IMR-90 (cell line): ENCODE measurements at regions not wholly inside any gene's neighbourhood (a gene's known extent, or its start where the extent isn't known, plus 50 kb on each side); places are given as distances from the start of the nearest gene placed in this dataset.

ENCODE experiments used
- ATAC-seq: fragments of 200-7000 bp; cut with Tn5 transposase; 2 replicates; pipeline ENCODE4 v1.9.1; 2020; ENCODE audit warnings: low read depth, mild to moderate bottlenecking, moderate library complexity
- BruUV-seq: library from RNA; stranded (reverse); fragments of 400-500 nt; replicated peaks from 2 replicates; lab custom pipeline; 2021; lab: Mats Ljungman, UMichigan
- CTCF ChIA-PET: fragments of 300-600 bp; formaldehyde crosslinking; extraction: SDS; loops from one replicate; lab custom pipeline; 2021; ENCODE audit warnings: antibody characterized with exemption; lab: Yijun Ruan, JAX
- POLR2A ChIA-PET: fragments of 300-600 bp; sonication (Branson Sonifier 250); formaldehyde crosslinking; loops from one replicate; lab custom pipeline; 2022; ENCODE audit warnings: antibody characterized with exemption; ENCODE audit not compliant: unreplicated experiment; lab: Charles Lee
- DNase-seq: peaks from one replicate; pipeline ENCODE4 v3.0.0; 2013
- H2AFZ ChIP-seq: replicated peaks from 2 replicates; pipeline ENCODE3; 2013; ENCODE audit warnings: low read length, mild to moderate bottlenecking; ENCODE audit not compliant: poor library complexity
- H2AK5ac ChIP-seq: 2 replicates; pipeline ENCODE4 v1.6.1; 2013; ENCODE audit warnings: low read depth, low read length, inconsistent platforms
- H2AK9ac ChIP-seq: replicated peaks from 2 replicates; pipeline ENCODE3; 2013; ENCODE audit warnings: mild to moderate bottlenecking, low read depth, low read length, moderate library complexity; ENCODE audit not compliant: poor library complexity
- H2BK120ac ChIP-seq: 2 replicates; pipeline ENCODE4 v1.6.1; 2013; ENCODE audit warnings: low read depth, low read length, inconsistent platforms
- H2BK15ac ChIP-seq: 3 replicates; pipeline ENCODE4 v1.6.1; 2013; ENCODE audit warnings: low read depth, low read length, inconsistent platforms
- H2BK20ac ChIP-seq: 2 replicates; pipeline ENCODE4 v1.6.1; 2013; ENCODE audit warnings: low read depth, mild to moderate bottlenecking, inconsistent platforms, low read length, moderate library complexity
- H2BK5ac ChIP-seq: 2 replicates; pipeline ENCODE4 v1.6.1; 2013; ENCODE audit warnings: mild to moderate bottlenecking, low read depth, low read length, inconsistent platforms; ENCODE audit not compliant: poor library complexity, severe bottlenecking
- H3K14ac ChIP-seq: replicated peaks from 2 replicates; pipeline ENCODE4 v1.6.1; 2013; ENCODE audit warnings: low read depth, low read length, inconsistent platforms
- H3K18ac ChIP-seq: 2 replicates; pipeline ENCODE4 v1.6.1; 2013; ENCODE audit warnings: low read depth, low read length, control low read depth
- H3K23ac ChIP-seq: 2 replicates; pipeline ENCODE4 v1.6.1; 2013; ENCODE audit warnings: low read depth, low read length, inconsistent platforms
- H3K27ac ChIP-seq: 2 replicates; pipeline ENCODE4 v1.5.1; 2013; ENCODE audit warnings: mild to moderate bottlenecking, control low read depth, low read length; ENCODE audit not compliant: insufficient read depth
- H3K27me3 ChIP-seq: 2 replicates; pipeline ENCODE4 v1.6.1; 2013; ENCODE audit warnings: low read length; ENCODE audit not compliant: control insufficient read depth, insufficient read depth
- H3K36me3 ChIP-seq: 2 replicates; pipeline ENCODE4 v1.6.1; 2013; ENCODE audit warnings: low read length, mixed read lengths; ENCODE audit not compliant: control insufficient read depth, insufficient read depth
- H3K4ac ChIP-seq: 2 replicates; pipeline ENCODE4 v1.6.1; 2013; ENCODE audit warnings: low read depth, low read length, inconsistent platforms
- H3K4me1 ChIP-seq: 2 replicates; pipeline ENCODE4 v1.6.1; 2013; ENCODE audit warnings: low read length, mixed read lengths; ENCODE audit not compliant: control insufficient read depth, insufficient read depth
- H3K4me2 ChIP-seq: 2 replicates; pipeline ENCODE4 v1.6.1; 2013; ENCODE audit warnings: low read depth, mild to moderate bottlenecking, control low read depth, low read length, moderate library complexity
- H3K4me3 ChIP-seq: 2 replicates; pipeline ENCODE4 v1.5.1; 2013; ENCODE audit warnings: low read depth, mild to moderate bottlenecking, control low read depth, low read length, moderate library complexity; ENCODE audit not compliant: insufficient read depth
- H3K56ac ChIP-seq: 2 replicates; pipeline ENCODE4 v1.6.1; 2013; ENCODE audit warnings: low read length, inconsistent platforms; ENCODE audit not compliant: insufficient read depth; ENCODE audit errors: extremely low read depth
- H3K79me1 ChIP-seq, 2 experiments: 2 replicates each; pipeline ENCODE4 v1.6.1; 2013; ENCODE audit warnings: low read length in 2 of 2, inconsistent platforms in 1 of 2, low read depth in 1 of 2
- H3K9ac ChIP-seq: 2 replicates; pipeline ENCODE4 v1.6.1; 2013; ENCODE audit warnings: low read depth, low read length, control low read depth
- H3K9me1 ChIP-seq: 2 replicates; pipeline ENCODE4 v1.6.1; 2013; ENCODE audit warnings: low read length, inconsistent platforms; ENCODE audit not compliant: insufficient read depth
- H3K9me3 ChIP-seq: 2 replicates; pipeline ENCODE4 v1.6.1; 2013; ENCODE audit warnings: low read length; ENCODE audit not compliant: control insufficient read depth, insufficient read depth
- H4K20me1 ChIP-seq: 2 replicates; pipeline ENCODE4 v1.6.1; 2013; ENCODE audit warnings: low read length, inconsistent platforms; ENCODE audit not compliant: insufficient read depth
- H4K5ac ChIP-seq: 2 replicates; pipeline ENCODE4 v1.6.1; 2013; ENCODE audit warnings: mild to moderate bottlenecking, low read depth, low read length, control low read depth
- H4K8ac ChIP-seq, 2 experiments: 2 replicates each; pipeline ENCODE4 v1.6.1; 2013; ENCODE audit warnings: low read depth in 2 of 2, low read length in 2 of 2, control low read depth in 1 of 2, inconsistent platforms in 1 of 2
- H4K91ac ChIP-seq: 2 replicates; pipeline ENCODE4 v1.6.1; 2013; ENCODE audit warnings: low read depth, low read length, inconsistent platforms; ENCODE audit not compliant: insufficient read depth
- CEBPB ChIP-seq: IDR thresholded peaks from 2 replicates; pipeline ENCODE4 v1.6.1; 2012; ENCODE audit warnings: low read depth, low read length, improper control_type of control experiment
- CTCF ChIP-seq: conservative IDR thresholded peaks from 2 replicates; pipeline ENCODE4 v1.5.1; 2012; ENCODE audit warnings: mild to moderate bottlenecking, low read depth, low read length, improper control_type of control experiment
- MAFK ChIP-seq: IDR thresholded peaks from 2 replicates; pipeline ENCODE4 v1.6.1; 2012; ENCODE audit warnings: low read depth, low read length, improper control_type of control experiment
- MXI1 ChIP-seq: IDR thresholded peaks from 2 replicates; pipeline ENCODE4 v1.6.1; 2012; ENCODE audit warnings: low read depth, mild to moderate bottlenecking, low read length, moderate library complexity, borderline replicate concordance
- POLR2A ChIP-seq: IDR thresholded peaks from 2 replicates; pipeline ENCODE4 v1.6.1; 2012; ENCODE audit warnings: mild to moderate bottlenecking, low read depth, low read length
- RAD21 ChIP-seq: IDR thresholded peaks from 2 replicates; pipeline ENCODE4 v1.6.1; 2012; ENCODE audit warnings: low read length, improper control_type of control experiment
- RFX5 ChIP-seq: IDR thresholded peaks from 2 replicates; pipeline ENCODE4 v1.8.0; 2012; ENCODE audit warnings: low read depth, mild to moderate bottlenecking, low read length, moderate library complexity
- USF2 ChIP-seq: fragments of 150-350 bp; IDR thresholded peaks from 2 replicates; pipeline ENCODE4 v1.6.1; 2017; ENCODE audit warnings: mild to moderate bottlenecking, antibody characterized with exemption, low read length, low read depth
- WGBS, 2 experiments: methylation state at CpG; one replicate each; pipeline versions ENCODE4 v1.1.5 to v1.1.7; 2013; ENCODE audit warnings: missing lambda C conversion rate in 2 of 2; ENCODE audit not compliant: insufficient read length in 1 of 2; ENCODE audit errors: extremely low coverage in 2 of 2; 5-methylcytosine and 5-hydroxymethylcytosine counted together
- dilution Hi-C: fragments of 300-500 bp; cut with HindIII; formaldehyde crosslinking; loops from one replicate; pipeline ENCODE4 v1.14.3; 2018; ENCODE audit warnings: low sequenced_read_pairs; ENCODE audit not compliant: unreplicated experiment
- in situ Hi-C: fragments of 300-500 bp; cut with MboI; formaldehyde crosslinking; loops from 3 replicates; pipeline ENCODE4 v1.14.3; 2019; ENCODE audit warnings: low sequenced_read_pairs, inconsistent platforms, mixed read lengths
- intact Hi-C: fragments of 100-400 bp; cut with micrococcal nuclease; formaldehyde crosslinking; loops from 2 replicates; pipeline ENCODE4 v1.10.0; 2022

GRCh38 chr2:7633566-7634153 lies 716.4 kb downstream of the RNF144A start:
- no peak overlapping the region for H2BK5ac ChIP-seq
- no CpG with 5 or more reads among the region's 7 CpGs for WGBS, 2 experiments
- no peak overlapping the region for H3K56ac ChIP-seq
- no TSS peak for BruUV-seq
- ATAC-seq, result no peak
- no peak overlapping the region for H3K4me2 ChIP-seq
- H3K36me3 ChIP-seq, result no peaks in the 10 kb centered on the region
- no peak overlapping the region for H4K5ac ChIP-seq
- H3K27me3 ChIP-seq, result no peaks in the 10 kb centered on the region
- H2BK120ac ChIP-seq, result no peak overlapping the region
- POLR2A ChIA-PET, result no interaction called here
- H3K4ac ChIP-seq, result no peak overlapping the region
- H3K14ac ChIP-seq, result no peak overlapping the region
- no peak overlapping the region for H3K9ac ChIP-seq
- H4K91ac ChIP-seq, result no peak overlapping the region
- no peak for DNase-seq
- no peaks in the 10 kb centered on the region for H3K79me1 ChIP-seq
- no peak overlapping the region for H2AK9ac ChIP-seq
- no peak overlapping the region for H3K4me3 ChIP-seq
- H3K18ac ChIP-seq, result no peak overlapping the region
- H2AFZ ChIP-seq, result no peak overlapping the region
- no peaks in the 10 kb centered on the region for H3K4me1 ChIP-seq
- intact Hi-C loops (no loop called here), dilution Hi-C loops (no loop called here), in situ Hi-C loops (no loop called here)
- no peak overlapping the region for H2BK20ac ChIP-seq
- H4K20me1 ChIP-seq, result no peaks in the 10 kb centered on the region
- TF ChIP-seq USF2, result no peak
- no peak for TF ChIP-seq MXI1
- TF ChIP-seq POLR2A, result no peak
- TF ChIP-seq RAD21, result no peak
- TF ChIP-seq RFX5, result no peak
- TF ChIP-seq MAFK, result no peak
- TF ChIP-seq CTCF, result no peak
- TF ChIP-seq CEBPB, result no peak
- H3K9me3 ChIP-seq, result peaks cover 3% of the 10 kb centered on the region; the same call in 1 of the 2 replicates
- no peaks in the 10 kb centered on the region for H3K9me1 ChIP-seq
- no peak overlapping the region for H2AK5ac ChIP-seq
- no peak overlapping the region for H3K23ac ChIP-seq
- no peak overlapping the region for H2BK15ac ChIP-seq
- CTCF ChIA-PET, result no interaction called here
- no peak overlapping the region for H4K8ac ChIP-seq
- H3K27ac ChIP-seq, result no peak overlapping the region
